GM12891 (cell line): ENCODE measurements at regions not wholly inside any gene's neighbourhood (a gene's known extent, or its start where the extent isn't known, plus 50 kb on each side); places are given as distances from the start of the nearest gene placed in this dataset.

Experiments
- POLR2A ChIP-seq: IDR thresholded peaks from 2 replicates; pipeline ENCODE4 v1.6.1; 2011; ENCODE audit warnings: low read depth, low read length, control low read depth
- TAF1 ChIP-seq: IDR thresholded peaks from 2 replicates; pipeline ENCODE4 v1.6.1; 2011; ENCODE audit warnings: low read depth, low read length, control low read depth

GRCh38 chr10:117448802-117449201 lies 73.6 kb upstream of the PDZD8 start:
- TF ChIP-seq POLR2A (no peak), TAF1 (no peak)
